B cell (primary cell): ENCODE measurements at regions not wholly inside any gene's neighbourhood (a gene's known extent, or its start where the extent isn't known, plus 50 kb on each side); places are given as distances from the start of the nearest gene placed in this dataset.

Source experiments
- EZH2 ChIP-seq: IDR thresholded peaks from 2 replicates; pipeline ENCODE4 v1.6.1; 2012; ENCODE audit warnings: borderline replicate concordance, low read depth, mild to moderate bottlenecking, moderate library complexity, low read length; ENCODE audit not compliant: insufficient read depth, poor library complexity, severe bottlenecking
- TF ChIP-seq, protein P1 (sequence below): fragments of 200-600 bp; IDR thresholded peaks from one replicate; pipeline ENCODE4 v1.8.0; 2022; ENCODE audit warnings: antibody characterized with exemption, mild to moderate bottlenecking

DNA sequence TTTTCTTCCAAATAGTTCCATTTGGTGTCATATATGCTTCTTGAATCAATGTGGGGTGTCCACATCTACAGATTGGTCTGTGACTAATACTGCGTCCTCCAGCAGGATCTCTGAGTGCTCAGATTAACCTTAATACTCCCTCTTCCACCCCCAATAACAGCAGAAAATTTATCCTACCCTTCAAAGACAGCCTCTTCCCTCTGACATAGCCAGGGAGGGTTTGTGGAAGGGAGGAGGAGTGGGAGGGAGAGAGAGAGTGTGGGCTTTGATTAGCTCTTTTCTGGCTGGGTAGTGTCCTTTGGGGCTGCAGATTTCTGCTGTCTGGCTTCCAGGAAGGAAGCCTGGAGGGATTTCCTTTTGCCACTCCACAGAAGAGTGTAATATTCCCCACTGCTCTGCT lies 220.7 kb downstream of the TTC6 start:
- no peak for TF ChIP-seq EZH2
- TF ChIP-seq, protein P1, sequence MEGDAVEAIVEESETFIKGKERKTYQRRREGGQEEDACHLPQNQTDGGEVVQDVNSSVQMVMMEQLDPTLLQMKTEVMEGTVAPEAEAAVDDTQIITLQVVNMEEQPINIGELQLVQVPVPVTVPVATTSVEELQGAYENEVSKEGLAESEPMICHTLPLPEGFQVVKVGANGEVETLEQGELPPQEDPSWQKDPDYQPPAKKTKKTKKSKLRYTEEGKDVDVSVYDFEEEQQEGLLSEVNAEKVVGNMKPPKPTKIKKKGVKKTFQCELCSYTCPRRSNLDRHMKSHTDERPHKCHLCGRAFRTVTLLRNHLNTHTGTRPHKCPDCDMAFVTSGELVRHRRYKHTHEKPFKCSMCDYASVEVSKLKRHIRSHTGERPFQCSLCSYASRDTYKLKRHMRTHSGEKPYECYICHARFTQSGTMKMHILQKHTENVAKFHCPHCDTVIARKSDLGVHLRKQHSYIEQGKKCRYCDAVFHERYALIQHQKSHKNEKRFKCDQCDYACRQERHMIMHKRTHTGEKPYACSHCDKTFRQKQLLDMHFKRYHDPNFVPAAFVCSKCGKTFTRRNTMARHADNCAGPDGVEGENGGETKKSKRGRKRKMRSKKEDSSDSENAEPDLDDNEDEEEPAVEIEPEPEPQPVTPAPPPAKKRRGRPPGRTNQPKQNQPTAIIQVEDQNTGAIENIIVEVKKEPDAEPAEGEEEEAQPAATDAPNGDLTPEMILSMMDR = no peak
